ENCODE measurements at regions not wholly inside any gene's neighbourhood (a gene's known extent, or its start where the extent isn't known, plus 50 kb on each side); places are given as distances from the start of the nearest gene placed in this dataset.

GRCh38 chr6:101322921-101323320 lies 70.6 kb upstream of the GRIK2 start:
- no peak for DNase-seq

DNA sequence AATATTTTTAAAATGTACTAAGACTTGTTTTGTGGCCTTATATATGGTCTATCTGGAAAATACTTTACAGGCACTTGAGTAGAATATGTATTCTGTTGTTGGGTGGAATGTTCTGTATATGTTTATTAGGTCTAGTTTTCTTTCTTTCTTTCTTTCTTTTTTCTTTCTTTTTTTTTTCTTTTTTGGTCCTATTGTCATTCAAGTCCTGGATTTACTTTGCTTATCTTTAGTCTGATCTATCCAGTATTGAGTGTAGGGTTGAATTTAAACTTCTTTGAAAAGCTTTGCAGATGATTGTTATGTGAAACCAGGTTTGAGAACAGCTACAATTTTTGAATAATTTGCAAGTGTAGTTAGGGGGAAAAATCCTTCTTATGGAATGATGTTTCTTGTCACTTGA lies 67.1 kb upstream of the GRIK2 start:
- DNase-seq, result no peak

- no peak for DNase-seq
Measured at GRCh38 chr6:101341926-101342325, 51.6 kb upstream of the GRIK2 start.
